ENCODE measurements at regions not wholly inside any gene's neighbourhood (a gene's known extent, or its start where the extent isn't known, plus 50 kb on each side); places are given as distances from the start of the nearest gene placed in this dataset.

DNA sequence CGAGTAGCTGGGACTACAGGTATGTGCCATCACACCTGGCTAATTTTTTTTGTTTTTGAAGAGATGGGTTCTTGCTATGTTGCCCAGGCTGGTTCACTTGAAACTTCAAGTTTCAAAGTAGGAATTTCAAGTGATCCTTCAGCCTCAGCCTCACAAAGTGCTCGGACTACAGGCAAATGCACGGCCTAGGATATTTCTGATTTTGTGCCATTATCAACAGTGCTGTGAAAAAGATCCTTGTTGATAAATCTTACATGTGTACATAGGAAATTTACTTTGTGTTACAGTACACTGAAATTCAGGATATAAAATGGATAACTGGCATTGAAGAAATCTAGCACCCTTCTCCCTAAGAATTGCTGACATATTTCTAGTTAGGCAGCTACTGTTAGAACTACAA lies 184.6 kb upstream of the PRDM1 start:
- no peak for DNase-seq

- no peak for DNase-seq
Observed at GRCh38 chr6:105900125-105900937, 185.8 kb upstream of the PRDM1 start.

DNA sequence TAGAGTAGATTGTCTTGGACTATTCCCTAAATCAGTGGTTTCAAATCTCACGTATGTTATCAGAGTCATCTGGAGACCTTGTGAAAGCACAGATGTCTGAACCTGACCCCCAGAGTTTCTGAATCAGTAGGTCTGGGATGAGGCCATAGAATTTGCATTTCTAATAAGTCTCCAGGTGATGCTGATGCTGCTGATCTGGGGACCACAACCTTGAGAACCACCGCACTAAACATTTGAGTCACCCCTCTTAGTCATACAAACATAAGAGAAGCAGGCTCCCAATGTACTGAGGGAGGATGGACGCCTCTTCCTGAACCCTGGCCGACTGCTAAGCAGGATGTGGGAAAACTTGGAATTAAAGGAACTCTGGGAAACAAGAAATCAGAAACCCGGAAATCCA lies 187.8 kb upstream of the PRDM1 start:
- no peak for DNase-seq

DNA sequence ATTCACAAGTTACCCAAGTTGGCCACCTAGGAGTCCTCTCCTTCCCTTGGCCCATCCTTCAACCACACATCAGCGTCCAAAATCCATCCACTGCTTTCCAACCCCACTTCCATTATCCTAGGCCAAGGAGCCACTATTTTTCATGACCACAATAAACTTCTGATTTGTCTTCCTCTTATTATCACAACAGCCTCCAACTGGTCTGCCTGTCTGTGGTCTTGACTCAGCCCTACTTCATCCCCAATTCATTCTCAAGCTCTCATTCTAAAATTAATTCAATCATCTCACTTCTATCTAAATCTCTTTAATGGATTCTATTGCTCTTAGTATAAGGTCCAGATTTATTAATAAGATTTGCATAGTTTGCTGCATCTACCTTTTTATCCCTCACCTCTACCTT lies 189.0 kb upstream of the PRDM1 start:
- DNase-seq: no peak

DNA sequence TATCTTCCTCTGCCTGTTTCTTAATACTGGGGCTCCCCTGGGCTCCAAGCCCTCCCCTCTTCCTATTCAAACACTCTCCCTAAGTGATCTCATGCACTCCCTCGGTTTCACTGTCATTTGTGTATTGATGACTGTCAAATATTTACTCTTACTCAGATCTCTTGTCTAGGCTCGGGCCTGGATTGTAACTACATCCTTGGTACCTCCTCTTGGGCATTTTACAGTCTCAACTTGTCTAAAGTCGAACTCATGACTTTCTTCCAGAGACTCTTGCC lies 189.4 kb upstream of the PRDM1 start:
- no peak for DNase-seq

- no peak for DNase-seq
Observed at GRCh38 chr6:105896052-105896820, 189.9 kb upstream of the PRDM1 start.

GRCh38 chr6:105894556-105894955 lies 191.6 kb upstream of the PRDM1 start:
- DNase-seq: no peak

GRCh38 chr6:105893741-105894140 lies 192.4 kb upstream of the PRDM1 start:
- DNase-seq: no peak

- DNase-seq: no peak
Observed at GRCh38 chr6:105892577-105893262, 193.4 kb upstream of the PRDM1 start.

DNA sequence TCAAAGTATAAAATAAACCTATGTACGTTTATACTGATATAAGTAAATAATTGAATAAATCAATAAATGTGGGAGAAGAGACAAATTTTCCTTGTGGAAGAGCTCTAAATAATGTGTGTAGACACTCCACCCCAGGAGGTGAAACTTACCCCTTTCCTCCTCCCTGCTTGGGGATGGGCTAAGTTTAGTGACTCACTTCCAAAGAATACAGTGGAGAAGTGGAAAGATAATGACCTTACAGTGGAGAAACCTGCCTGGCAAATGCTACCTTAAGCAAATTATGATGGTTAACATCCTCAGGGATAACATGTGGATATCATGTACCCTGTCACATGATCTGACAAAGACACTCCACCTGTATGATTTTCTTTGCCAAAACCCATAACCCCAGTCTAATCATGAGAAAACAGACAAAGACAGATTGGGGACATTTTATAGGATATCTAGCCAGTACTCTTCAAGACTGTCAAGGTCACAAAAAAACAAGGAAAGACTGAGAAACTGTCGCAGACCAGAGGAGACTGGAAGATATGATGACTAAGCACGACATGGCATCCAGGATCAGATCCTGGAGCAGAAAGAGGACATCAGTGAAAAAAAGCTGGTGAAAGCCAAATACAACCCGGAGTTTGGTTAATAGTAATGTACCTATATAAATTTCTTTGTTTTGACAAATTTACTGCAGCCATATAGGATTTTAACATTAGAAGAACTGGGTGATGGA lies 195.5 kb upstream of the PRDM1 start:
- DNase-seq: no peak

GRCh38 chr6:105889902-105890301 lies 196.2 kb upstream of the PRDM1 start:
- DNase-seq: no peak

- no peak for DNase-seq
Observed at GRCh38 chr6:105886814-105887544, 199.2 kb upstream of the PRDM1 start.

- no peak for DNase-seq
Observed at GRCh38 chr6:105886066-105886813, 199.9 kb upstream of the PRDM1 start.

DNA sequence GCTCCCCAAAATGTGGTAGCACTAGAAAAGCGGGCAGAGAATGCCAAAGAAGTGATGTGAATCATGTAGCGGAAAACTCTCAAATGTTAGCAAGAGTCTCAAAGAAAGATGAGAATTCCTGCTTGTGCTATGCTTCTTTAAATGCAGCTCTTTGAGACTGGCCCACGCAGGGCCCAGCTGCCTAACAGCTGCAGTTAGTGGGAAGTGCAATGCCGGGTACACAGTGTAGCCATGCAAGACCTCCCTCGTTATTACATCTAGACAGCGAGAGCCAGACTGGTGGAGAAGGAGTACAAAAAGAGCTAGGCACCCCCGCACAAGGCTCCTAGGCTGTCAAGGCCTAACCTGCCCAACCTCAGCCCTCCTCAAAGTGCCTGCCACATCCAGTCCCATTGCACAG lies 201.7 kb upstream of the PRDM1 start:
- no peak for DNase-seq

- no peak for DNase-seq
Observed at GRCh38 chr6:105884011-105884410, 202.1 kb upstream of the PRDM1 start.

DNA sequence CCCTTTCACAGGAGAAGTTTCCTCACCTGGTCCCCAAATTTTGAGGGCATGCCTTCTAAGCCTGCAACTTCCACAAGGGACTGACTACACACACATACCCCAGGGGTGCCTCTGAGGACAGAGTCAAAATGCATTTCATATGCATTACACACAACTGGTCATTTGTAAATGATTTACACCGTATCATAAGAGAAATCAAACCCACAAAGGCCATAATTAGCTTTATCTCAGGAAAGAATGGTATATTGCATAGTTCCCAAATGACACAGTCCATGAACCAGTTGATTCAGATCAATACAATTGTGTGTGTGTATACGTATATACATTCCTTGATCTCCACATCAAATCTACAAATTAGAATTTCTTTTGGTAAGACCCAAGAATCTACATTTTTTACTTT lies 203.3 kb upstream of the PRDM1 start:
- no peak for DNase-seq

DNA sequence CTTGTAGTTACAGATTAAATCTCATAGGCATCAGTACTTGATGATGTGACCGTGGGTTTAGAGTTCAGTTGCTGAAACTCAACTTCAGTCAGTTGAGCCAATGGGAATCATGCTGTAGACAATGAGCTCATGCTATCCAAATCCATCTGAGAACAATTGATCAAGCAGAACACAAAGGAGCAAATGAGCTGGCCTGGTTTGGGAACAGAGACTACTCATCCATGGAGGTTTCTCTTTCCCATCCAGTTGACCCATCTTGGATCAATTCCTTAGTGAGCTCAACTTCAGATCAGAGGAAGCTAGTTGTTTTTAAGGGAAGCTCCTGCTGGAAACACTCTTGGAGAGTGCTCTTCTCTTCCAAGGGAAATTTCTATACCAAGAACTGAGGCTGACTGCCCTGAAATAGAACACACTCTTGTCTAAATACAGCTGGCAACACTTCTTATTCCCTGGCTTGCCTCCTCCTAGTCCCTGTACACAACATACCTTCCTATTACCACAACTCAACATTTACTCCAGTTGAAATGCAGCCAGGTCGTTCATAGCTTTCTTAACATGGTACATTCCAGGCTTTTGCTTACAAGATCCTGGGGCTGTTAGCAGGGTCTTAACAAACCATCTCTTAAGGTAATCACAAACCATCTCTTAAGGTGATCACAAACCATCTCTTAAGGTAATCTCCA lies 203.9 kb upstream of the PRDM1 start:
- no peak for DNase-seq

DNA sequence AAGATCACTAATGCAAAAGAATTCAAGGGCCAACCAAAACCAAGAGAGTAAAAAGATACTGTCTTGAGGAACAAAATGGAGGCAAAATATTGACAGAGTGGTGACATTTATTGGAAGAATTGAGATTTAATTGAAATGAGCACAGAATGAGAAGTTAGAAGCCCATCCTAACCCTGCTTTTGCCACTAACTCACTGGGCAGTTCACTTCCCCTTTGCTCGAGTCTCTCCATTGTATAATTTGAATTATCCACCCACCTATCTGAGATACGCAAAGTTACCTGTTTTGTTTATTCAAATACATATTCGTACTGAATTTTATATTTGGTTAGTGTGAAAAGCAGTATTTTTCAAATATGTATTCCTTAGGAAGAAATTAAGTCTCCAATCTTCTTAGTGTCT lies 204.5 kb upstream of the PRDM1 start:
- no peak for DNase-seq

GRCh38 chr6:105880030-105880492 lies 206.1 kb upstream of the PRDM1 start:
- DNase-seq: peak; percentile 39

GRCh38 chr6:105879146-105879545 lies 207.0 kb upstream of the PRDM1 start:
- DNase-seq: no peak

- DNase-seq: no peak
Observed at GRCh38 chr6:105875974-105876640, 210.0 kb upstream of the PRDM1 start.
